Fibroblast of lung (primary cell): ENCODE measurements at regions not wholly inside any gene's neighbourhood (a gene's known extent, or its start where the extent isn't known, plus 50 kb on each side); places are given as distances from the start of the nearest gene placed in this dataset.

Source experiments
- DNase-seq, 2 donors: peaks; one replicate each; pipeline versions ENCODE4 v3.0.0 to v3.0.0-alpha.2; 2010; ENCODE audit warnings: low read depth in 2 of 2
- H2AFZ ChIP-seq: 2 replicates; pipeline ENCODE4 v1.5.1; 2012; ENCODE audit warnings: low read length, control low read depth, inconsistent platforms
- H3K27ac ChIP-seq: 2 replicates; pipeline ENCODE4 v1.5.1; 2011; ENCODE audit warnings: low read length, control low read depth; ENCODE audit not compliant: insufficient read depth
- H3K27me3 ChIP-seq: 2 replicates; pipeline ENCODE4 v1.5.1; 2011; ENCODE audit warnings: mild to moderate bottlenecking, low read length; ENCODE audit not compliant: control insufficient read depth, insufficient read depth
- H3K36me3 ChIP-seq: 2 replicates; pipeline ENCODE4 v1.5.1; 2011; ENCODE audit warnings: low read length; ENCODE audit not compliant: control insufficient read depth, insufficient read depth
- H3K4me1 ChIP-seq: 2 replicates; pipeline ENCODE4 v1.5.1; 2011; ENCODE audit warnings: low read length; ENCODE audit not compliant: control insufficient read depth, insufficient read depth; ENCODE audit errors: extremely low read depth
- H3K4me2 ChIP-seq: 2 replicates; pipeline ENCODE4 v1.5.1; 2011; ENCODE audit warnings: low read length, control low read depth; ENCODE audit not compliant: insufficient read depth; ENCODE audit errors: extremely low read depth
- H3K4me3 ChIP-seq, 4 experiments: fragments of 200-600 bp in 1 of 4; sonication (generic) in 1 of 4; replicated peaks in 1 of 4; 2 replicates each; pipeline ENCODE4 v1.5.1; 2011 to 2016; ENCODE audit warnings: low read length in 4 of 4, low read depth in 3 of 4, mild to moderate bottlenecking in 3 of 4, control low read depth in 2 of 4, inconsistent platforms in 1 of 4, mixed read lengths in 1 of 4; ENCODE audit not compliant: insufficient read depth in 1 of 4; ENCODE audit errors: control extremely low read depth in 1 of 4
- H3K79me2 ChIP-seq: 2 replicates; pipeline ENCODE4 v1.5.1; 2012; ENCODE audit warnings: mild to moderate bottlenecking, low read length, inconsistent platforms; ENCODE audit not compliant: control insufficient read depth, insufficient read depth
- H3K9ac ChIP-seq: 2 replicates; pipeline ENCODE4 v1.5.1; 2011; ENCODE audit warnings: mild to moderate bottlenecking, low read length, control low read depth; ENCODE audit not compliant: insufficient read depth
- H3K9me3 ChIP-seq: 2 replicates; pipeline ENCODE4 v1.5.1; 2012; ENCODE audit warnings: low read depth, low read length; ENCODE audit not compliant: control insufficient read depth, insufficient read depth
- H4K20me1 ChIP-seq: 2 replicates; pipeline ENCODE4 v1.5.1; 2011; ENCODE audit warnings: low read length; ENCODE audit not compliant: control insufficient read depth, insufficient read depth; ENCODE audit errors: extremely low read depth
- CTCF ChIP-seq, 2 donors: IDR thresholded peaks in 1 of 2; conservative IDR thresholded peaks in 1 of 2; 1 replicate in 1 of 2; 2 replicates in 1 of 2; pipeline ENCODE4 v1.5.1; 2011 to 2012; ENCODE audit warnings: low read length in 2 of 2, control low read depth in 1 of 2, inconsistent platforms in 1 of 2, low read depth in 1 of 2, mild to moderate bottlenecking in 1 of 2
- EZH2 ChIP-seq: IDR thresholded peaks from 2 replicates; pipeline ENCODE4 v1.5.1; 2012; ENCODE audit warnings: low read length, control low read depth, mild to moderate bottlenecking; ENCODE audit errors: missing control alignments

DNA sequence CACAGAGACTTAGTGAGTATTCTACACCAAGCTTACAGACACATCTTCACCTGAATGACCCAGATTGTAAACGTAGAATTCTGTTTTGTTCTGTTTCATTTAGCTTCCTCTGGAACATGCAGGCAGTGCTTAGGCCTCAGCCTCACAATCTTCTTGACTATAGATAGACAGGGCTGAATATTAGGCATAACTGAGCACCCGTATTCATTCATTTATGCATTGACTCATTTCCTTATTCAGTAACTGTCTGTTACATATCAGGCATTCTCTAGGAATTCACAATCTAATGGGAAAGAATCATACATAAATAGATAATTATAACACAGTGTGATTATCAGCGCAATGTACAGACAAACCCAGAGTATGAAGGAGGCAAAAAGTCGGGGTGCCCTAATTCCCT, 124.9 kb upstream of the ETAA1 start:
- H3K79me2 ChIP-seq = no peaks in the 10 kb centered on the region

GRCh38 chr2:67277450-67277849, 119.7 kb upstream of the ETAA1 start:
- H3K9ac ChIP-seq = no peak overlapping the region
- no peaks in the 10 kb centered on the region for H4K20me1 ChIP-seq
- H3K4me1 ChIP-seq = no peaks in the 10 kb centered on the region
- no peak overlapping the region for H3K27ac ChIP-seq
- no peaks in the 10 kb centered on the region for H3K36me3 ChIP-seq
- no peak overlapping the region for H3K4me2 ChIP-seq
- H3K27me3 ChIP-seq = no peaks in the 10 kb centered on the region
- H3K4me3 ChIP-seq = no peak overlapping the region
- H2AFZ ChIP-seq = no peak overlapping the region
- no peaks in the 10 kb centered on the region for H3K79me2 ChIP-seq
- TF ChIP-seq CTCF (conservative IDR thresholded peaks at IDR 0.05 in 1 of 2, IDR thresholded peaks at IDR 0.05 in 1 of 2; ENCODE audit: low read depth in 1 of 2, low read length in 2 of 2) (no peak), EZH2 (no peak)
- H3K9me3 ChIP-seq = no peaks in the 10 kb centered on the region
- DNase-seq = no peak

More for the DNA sequence above, 124.9 kb upstream of the ETAA1 start:
- H3K9ac ChIP-seq = no peak overlapping the region
- H3K27me3 ChIP-seq = no peaks in the 10 kb centered on the region
- no peaks in the 10 kb centered on the region for H3K9me3 ChIP-seq
- H2AFZ ChIP-seq = no peak overlapping the region
- H3K4me1 ChIP-seq = no peaks in the 10 kb centered on the region
- no peak overlapping the region for H3K4me2 ChIP-seq
- H3K36me3 ChIP-seq = no peaks in the 10 kb centered on the region
- TF ChIP-seq EZH2 (no peak), CTCF (conservative IDR thresholded peaks at IDR 0.05 in 1 of 2, IDR thresholded peaks at IDR 0.05 in 1 of 2; ENCODE audit: low read depth in 1 of 2, low read length in 2 of 2) (no peak)
- H3K27ac ChIP-seq = no peak overlapping the region
- no peak overlapping the region for H3K4me3 ChIP-seq
- no peaks in the 10 kb centered on the region for H4K20me1 ChIP-seq
- peak in 1 of 2 donors; percentile 56 for DNase-seq

GRCh38 chr2:67281101-67281500, 116.0 kb upstream of the ETAA1 start:
- Histone ChIP-seq H3K79me2 (no peaks in the 10 kb centered on the region), H2AFZ (no peak overlapping the region), H3K4me1 (no peaks in the 10 kb centered on the region), H3K4me3 (no peak overlapping the region), H3K4me2 (no peak overlapping the region), H3K9me3 (no peaks in the 10 kb centered on the region), H3K27ac (no peak overlapping the region), H3K9ac (no peak overlapping the region), H3K27me3 (no peaks in the 10 kb centered on the region), H3K36me3 (no peaks in the 10 kb centered on the region), H4K20me1 (no peaks in the 10 kb centered on the region)
- DNase-seq = no peak
- no peak for TF ChIP-seq CTCF (conservative IDR thresholded peaks at IDR 0.05 in 1 of 2, IDR thresholded peaks at IDR 0.05 in 1 of 2; ENCODE audit: low read depth in 1 of 2, low read length in 2 of 2)
- no peak for TF ChIP-seq EZH2
